CD14-positive monocyte (primary cell): ENCODE measurements at regions not wholly inside any gene's neighbourhood (a gene's known extent, or its start where the extent isn't known, plus 50 kb on each side); places are given as distances from the start of the nearest gene placed in this dataset.

Experiments used
- DNase-seq, 3 donors: peaks; one replicate each; pipeline ENCODE4 v3.0.0-alpha.2; 2011 to 2022
- H2AFZ ChIP-seq: 2 replicates; pipeline ENCODE4 v1.6.0; 2012; ENCODE audit warnings: mild to moderate bottlenecking, low read depth, low read length, inconsistent platforms; ENCODE audit not compliant: insufficient read depth, poor library complexity, severe bottlenecking
- H3K27ac ChIP-seq, 2 donors: 1 replicate in 1 of 2; 2 replicates in 1 of 2; pipeline ENCODE4 v1.5.1; 2012 to 2013; ENCODE audit warnings: low read length in 2 of 2, control low read depth in 1 of 2, inconsistent platforms in 1 of 2, low read depth in 1 of 2, mild to moderate bottlenecking in 1 of 2
- H3K27me3 ChIP-seq, 2 donors: one replicate each; pipeline versions ENCODE4 v1.6.0 to v1.6.1; 2011 to 2013; ENCODE audit warnings: low read length in 2 of 2; ENCODE audit not compliant: control insufficient read depth in 2 of 2, insufficient read depth in 2 of 2
- H3K36me3 ChIP-seq, 2 donors: replicated peaks in 1 of 2; 1 replicate in 1 of 2; 2 replicates in 1 of 2; pipeline versions ENCODE4 v1.5.1 to v1.6.1; 2012 to 2013; ENCODE audit warnings: low read length in 2 of 2, control low read depth in 1 of 2, inconsistent platforms in 1 of 2, mild to moderate bottlenecking in 1 of 2; ENCODE audit not compliant: insufficient read depth in 2 of 2, control insufficient read depth in 1 of 2
- H3K4me1 ChIP-seq, 2 donors: 1 replicate in 1 of 2; 2 replicates in 1 of 2; pipeline versions ENCODE4 v1.5.1 to v1.6.1; 2012 to 2013; ENCODE audit warnings: low read length in 2 of 2, control low read depth in 1 of 2, inconsistent platforms in 1 of 2, mild to moderate bottlenecking in 1 of 2, moderate library complexity in 1 of 2; ENCODE audit not compliant: insufficient read depth in 2 of 2, control insufficient read depth in 1 of 2
- H3K4me2 ChIP-seq: replicated peaks from 2 replicates; pipeline ENCODE3; 2012; ENCODE audit warnings: low read length, moderate library complexity, mild to moderate bottlenecking; ENCODE audit not compliant: poor library complexity, severe bottlenecking; ENCODE audit errors: extremely low read depth
- H3K4me3 ChIP-seq, 3 experiments: fragments of 200-600 bp in 1 of 3; sonication (generic) in 1 of 3; replicated peaks in 1 of 3; 1 replicate in 2 of 3; 2 replicates in 1 of 3; pipeline ENCODE4 v1.5.1; 2011 to 2013; ENCODE audit warnings: low read length in 3 of 3, mild to moderate bottlenecking in 3 of 3, control low read depth in 2 of 3, low read depth in 2 of 3, inconsistent platforms in 1 of 3, moderate library complexity in 1 of 3
- H3K79me2 ChIP-seq: 2 replicates; pipeline ENCODE4 v1.6.0; 2012; ENCODE audit warnings: mild to moderate bottlenecking, control low read depth, inconsistent platforms, low read length, moderate library complexity; ENCODE audit not compliant: insufficient read depth
- H3K9ac ChIP-seq: 2 replicates; pipeline ENCODE4 v1.6.0; 2017; ENCODE audit warnings: low read length, mild to moderate bottlenecking; ENCODE audit not compliant: insufficient read depth, poor library complexity, severe bottlenecking
- H3K9me3 ChIP-seq, 2 donors: replicated peaks in 1 of 2; 1 replicate in 1 of 2; 2 replicates in 1 of 2; pipeline versions ENCODE4 v1.5.1 to v1.6.1; 2012 to 2013; ENCODE audit warnings: low read length in 2 of 2, control low read depth in 1 of 2; ENCODE audit not compliant: control insufficient read depth in 1 of 2, insufficient read depth in 1 of 2
- H4K20me1 ChIP-seq: 2 replicates; pipeline ENCODE4 v1.6.0; 2012; ENCODE audit warnings: mild to moderate bottlenecking, low read length, control low read depth, moderate library complexity; ENCODE audit not compliant: insufficient read depth
- H3K27ac Mint-ChIP-seq, 7 donors: one replicate each; pipeline ENCODE4 v1.8.0; 2020; ENCODE audit warnings: mild to moderate bottlenecking in 7 of 7, mixed read lengths in 7 of 7, moderate library complexity in 6 of 7, inconsistent platforms in 2 of 7
- H3K27me3 Mint-ChIP-seq, 3 donors: one replicate each; pipeline ENCODE4 v1.8.0; 2021 to 2022; ENCODE audit warnings: low read depth in 3 of 3, mild to moderate bottlenecking in 3 of 3, mixed read lengths in 3 of 3, moderate library complexity in 3 of 3, inconsistent platforms in 1 of 3
- H3K36me3 Mint-ChIP-seq, 2 donors: one replicate each; pipeline ENCODE4 v1.8.0; 2020; ENCODE audit warnings: mixed read lengths in 2 of 2, inconsistent platforms in 1 of 2, mild to moderate bottlenecking in 1 of 2
- H3K4me1 Mint-ChIP-seq: one replicate; pipeline ENCODE4 v1.8.0; 2020; ENCODE audit warnings: mild to moderate bottlenecking, mixed read lengths
- H3K4me3 Mint-ChIP-seq, 2 donors: one replicate each; pipeline ENCODE4 v1.8.0; 2020; ENCODE audit warnings: mild to moderate bottlenecking in 2 of 2, mixed read lengths in 2 of 2, moderate library complexity in 1 of 2
- H3K9me3 Mint-ChIP-seq, 7 donors: one replicate each; pipeline ENCODE4 v1.8.0; 2020 to 2022; ENCODE audit warnings: mixed read lengths in 7 of 7, mild to moderate bottlenecking in 6 of 7, moderate library complexity in 6 of 7, inconsistent platforms in 2 of 7
- WGBS: methylation state at CpG from one replicate; pipeline ENCODE4 v1.1.5; 2013; ENCODE audit warnings: missing lambda C conversion rate; ENCODE audit not compliant: insufficient coverage; 5-methylcytosine and 5-hydroxymethylcytosine counted together
- intact Hi-C, 2 donors: fragments of 100-400 bp; cut with micrococcal nuclease; formaldehyde crosslinking; loops; one replicate each; pipeline versions ENCODE4 v1.15.0 to v1.15.1; 2023
- TF ChIP-seq, protein P1 (sequence below): fragments of 200-600 bp; IDR thresholded peaks from one replicate; pipeline ENCODE4 v1.8.0; 2022; ENCODE audit warnings: antibody characterized with exemption, mild to moderate bottlenecking

- Mint-ChIP-seq H3K4me3 (no peak overlapping the region), H3K36me3 (no peaks in the 10 kb centered on the region), H3K4me1 (no peaks in the 10 kb centered on the region), H3K27ac (no peak overlapping the region), H3K27me3 (peaks cover 8 to 15% (median 14%) of the 10 kb centered on the region in 3 donors), H3K9me3 (peaks cover 17 to 39% (median 25%) of the 10 kb centered on the region in 7 donors)
- H3K9ac ChIP-seq, result no peak overlapping the region
- TF ChIP-seq, protein P1, sequence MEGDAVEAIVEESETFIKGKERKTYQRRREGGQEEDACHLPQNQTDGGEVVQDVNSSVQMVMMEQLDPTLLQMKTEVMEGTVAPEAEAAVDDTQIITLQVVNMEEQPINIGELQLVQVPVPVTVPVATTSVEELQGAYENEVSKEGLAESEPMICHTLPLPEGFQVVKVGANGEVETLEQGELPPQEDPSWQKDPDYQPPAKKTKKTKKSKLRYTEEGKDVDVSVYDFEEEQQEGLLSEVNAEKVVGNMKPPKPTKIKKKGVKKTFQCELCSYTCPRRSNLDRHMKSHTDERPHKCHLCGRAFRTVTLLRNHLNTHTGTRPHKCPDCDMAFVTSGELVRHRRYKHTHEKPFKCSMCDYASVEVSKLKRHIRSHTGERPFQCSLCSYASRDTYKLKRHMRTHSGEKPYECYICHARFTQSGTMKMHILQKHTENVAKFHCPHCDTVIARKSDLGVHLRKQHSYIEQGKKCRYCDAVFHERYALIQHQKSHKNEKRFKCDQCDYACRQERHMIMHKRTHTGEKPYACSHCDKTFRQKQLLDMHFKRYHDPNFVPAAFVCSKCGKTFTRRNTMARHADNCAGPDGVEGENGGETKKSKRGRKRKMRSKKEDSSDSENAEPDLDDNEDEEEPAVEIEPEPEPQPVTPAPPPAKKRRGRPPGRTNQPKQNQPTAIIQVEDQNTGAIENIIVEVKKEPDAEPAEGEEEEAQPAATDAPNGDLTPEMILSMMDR, result no peak
- intact Hi-C loops, result no loop called here
- no peaks in the 10 kb centered on the region for H3K4me1 ChIP-seq
- H3K36me3 ChIP-seq, result no peaks in the 10 kb centered on the region
- DNase-seq, result no peak
- no peaks in the 10 kb centered on the region for H3K79me2 ChIP-seq
- H2AFZ ChIP-seq, result no peak overlapping the region
- no peak overlapping the region for H3K4me3 ChIP-seq
- no peak overlapping the region for H3K4me2 ChIP-seq
- H4K20me1 ChIP-seq, result no peaks in the 10 kb centered on the region
- H3K27ac ChIP-seq, result no peak overlapping the region
- H3K27me3 ChIP-seq, result peaks cover 0 to 4% of the 10 kb centered on the region in 2 donors
- peaks cover 23 to 31% of the 10 kb centered on the region in 2 donors for H3K9me3 ChIP-seq
- 100% methylated on average over 1 of the region's 2 CpGs for WGBS
Observed at GRCh38 chr17:45730192-45730591, 53.9 kb upstream of the CRHR1 start.

GRCh38 chr17:45731459-45731858 is 52.7 kb upstream of the CRHR1 start:
- no peak overlapping the region for H3K27ac Mint-ChIP-seq
- TF ChIP-seq, protein P1, result no peak

More at GRCh38 chr17:45731459-45731858, 52.7 kb upstream of the CRHR1 start:
- no peaks in the 10 kb centered on the region for H3K79me2 ChIP-seq
- Mint-ChIP-seq H3K4me1 (no peaks in the 10 kb centered on the region), H3K27me3 (peaks cover 11 to 17% (median 12%) of the 10 kb centered on the region in 3 donors), H3K9me3 (peaks cover 15 to 35% (median 25%) of the 10 kb centered on the region in 7 donors), H3K4me3 (no peak overlapping the region), H3K36me3 (no peaks in the 10 kb centered on the region)
- no peak overlapping the region for H2AFZ ChIP-seq
- no peak overlapping the region for H3K4me3 ChIP-seq
- intact Hi-C loops, result no loop called here
- DNase-seq, result no peak
- no peaks in the 10 kb centered on the region for H3K4me1 ChIP-seq
- H3K36me3 ChIP-seq, result no peaks in the 10 kb centered on the region
- H3K4me2 ChIP-seq, result no peak overlapping the region
- H3K9ac ChIP-seq, result no peak overlapping the region
- H3K9me3 ChIP-seq, result peaks cover 23 to 31% of the 10 kb centered on the region in 2 donors
- no peaks in the 10 kb centered on the region for H3K27me3 ChIP-seq
- no peak overlapping the region for H3K27ac ChIP-seq
- no CpG with 5 or more reads among the region's 1 CpG for WGBS
- no peaks in the 10 kb centered on the region for H4K20me1 ChIP-seq
